ENCODE measurements at regions not wholly inside any gene's neighbourhood (a gene's known extent, or its start where the extent isn't known, plus 50 kb on each side); places are given as distances from the start of the nearest gene placed in this dataset.

- DNase-seq (no peak), ATAC-seq (ENCODE audit: low read depth) (no peak)
- H3K9me1 ChIP-seq (ENCODE audit: insufficient read depth, low read length) = no peaks in the 10 kb centered on the region
- no peaks in the 10 kb centered on the region for H4K20me1 ChIP-seq (ENCODE audit: insufficient read depth, low read length)
- H3K4me3 ChIP-seq (ENCODE audit: insufficient read depth, low read depth, low read length) = no peak overlapping the region
- H4K8ac ChIP-seq (ENCODE audit: low read depth in 2 of 2, low read length in 2 of 2) = no peak overlapping the region
- no peak overlapping the region for H2BK120ac ChIP-seq (ENCODE audit: low read depth, low read length)
- no peak overlapping the region for H3K4me2 ChIP-seq (ENCODE audit: low read depth, low read length)
- H3K9ac ChIP-seq (ENCODE audit: low read depth, low read length) = no peak overlapping the region
- in situ Hi-C loops (cut with MboI; ENCODE audit: low sequenced_read_pairs) = no loop called here
- POLR2A ChIA-PET (ENCODE audit: unreplicated experiment) = no interaction called here
- H3K27me3 ChIP-seq (ENCODE audit: control insufficient read depth, insufficient read depth, low read length) = no peaks in the 10 kb centered on the region
- no peak overlapping the region for H3K56ac ChIP-seq (ENCODE audit: extremely low read depth, insufficient read depth, low read length)
- H2BK20ac ChIP-seq (ENCODE audit: low read depth, low read length) = no peak overlapping the region
- dilution Hi-C loops (cut with HindIII; ENCODE audit: low sequenced_read_pairs, unreplicated experiment) = no loop called here
- H2BK15ac ChIP-seq (ENCODE audit: low read depth, low read length) = no peak overlapping the region
- no peak overlapping the region for H3K23ac ChIP-seq (ENCODE audit: low read depth, low read length)
- TF ChIP-seq BHLHE40 (IDR thresholded peaks at IDR 0.05; ENCODE audit: low read depth, low read length) = no peak
- no peak for TF ChIP-seq NFE2L2 (IDR thresholded peaks at IDR 0.05; ENCODE audit: low read depth, low read length)
- no peak for TF ChIP-seq MXI1 (IDR thresholded peaks at IDR 0.05; ENCODE audit: borderline replicate concordance, low read depth, low read length)
- TF ChIP-seq MAZ (IDR thresholded peaks at IDR 0.05; ENCODE audit: borderline replicate concordance, low read depth, low read length) = no peak
- TF ChIP-seq POLR2A (IDR thresholded peaks at IDR 0.05; ENCODE audit: low read depth, low read length) = no peak
- no peak for TF ChIP-seq SMC3 (IDR thresholded peaks at IDR 0.05; ENCODE audit: low read depth, low read length)
- TF ChIP-seq USF2 (IDR thresholded peaks at IDR 0.05; ENCODE audit: low read depth, low read length) = no peak
- TF ChIP-seq RCOR1 (IDR thresholded peaks at IDR 0.05; ENCODE audit: insufficient replicate concordance, low read length) = no peak
- no peak for TF ChIP-seq CTCF (conservative IDR thresholded peaks at IDR 0.05; ENCODE audit: low read depth, low read length)
- TF ChIP-seq CHD1 (IDR thresholded peaks at IDR 0.05; ENCODE audit: low read depth, low read length) = no peak
- TF ChIP-seq RAD21 (IDR thresholded peaks at IDR 0.05; ENCODE audit: low read length) = no peak
- no peak for TF ChIP-seq RFX5 (IDR thresholded peaks at IDR 0.05; ENCODE audit: low read depth, low read length)
- no peak for TF ChIP-seq CEBPB (IDR thresholded peaks at IDR 0.05; ENCODE audit: low read depth, low read length)
- no peak for TF ChIP-seq ELK1 (IDR thresholded peaks at IDR 0.05; ENCODE audit: borderline replicate concordance, low read depth, low read length)
- no peak for TF ChIP-seq FOS (IDR thresholded peaks at IDR 0.05; ENCODE audit: low read depth, low read length)
- TF ChIP-seq MAFK (IDR thresholded peaks at IDR 0.05; ENCODE audit: low read depth, low read length) = no peak
- H3K14ac ChIP-seq (replicated peaks; ENCODE audit: low read depth, low read length) = no peak overlapping the region
- H3K4ac ChIP-seq (ENCODE audit: low read depth, low read length) = no peak overlapping the region
- H3K27ac ChIP-seq (ENCODE audit: insufficient read depth, low read length) = no peak overlapping the region
- intact Hi-C loops (cut with micrococcal nuclease) = no loop called here
- no peak overlapping the region for H2AFZ ChIP-seq (replicated peaks; ENCODE audit: low read length, poor library complexity)
- no peak overlapping the region for H2AK9ac ChIP-seq (replicated peaks; ENCODE audit: low read depth, low read length, poor library complexity)
- no TSS peak for BruUV-seq (replicated peaks)
- no peaks in the 10 kb centered on the region for H3K79me1 ChIP-seq (ENCODE audit: low read depth in 1 of 2, low read length in 2 of 2)
- H2BK5ac ChIP-seq (ENCODE audit: low read depth, low read length, poor library complexity, severe bottlenecking) = no peak overlapping the region
- no peak overlapping the region for H3K18ac ChIP-seq (ENCODE audit: low read depth, low read length)
- H3K4me1 ChIP-seq (ENCODE audit: control insufficient read depth, insufficient read depth, low read length) = no peaks in the 10 kb centered on the region
- H4K5ac ChIP-seq (ENCODE audit: low read depth, low read length) = no peak overlapping the region
- H4K91ac ChIP-seq (ENCODE audit: insufficient read depth, low read depth, low read length) = no peak overlapping the region
- no peak overlapping the region for H2AK5ac ChIP-seq (ENCODE audit: low read depth, low read length)
- H3K9me3 ChIP-seq (ENCODE audit: control insufficient read depth, insufficient read depth, low read length) = peaks cover 10% of the 10 kb centered on the region
- CTCF ChIA-PET = no interaction called here
- H3K36me3 ChIP-seq (ENCODE audit: control insufficient read depth, insufficient read depth, low read length) = no peaks in the 10 kb centered on the region
These were observed 189.3 kb downstream of the ADRA2A start for GRCh38 chr10:111266165-111266564.
